ENCODE measurements at regions not wholly inside any gene's neighbourhood (a gene's known extent, or its start where the extent isn't known, plus 50 kb on each side); places are given as distances from the start of the nearest gene placed in this dataset.
"Not testable (repeated sequence)": the region's sequence is repeated elsewhere in the genome, so short reads cannot be mapped to it uniquely, and the experiment has no call there.

DNA sequence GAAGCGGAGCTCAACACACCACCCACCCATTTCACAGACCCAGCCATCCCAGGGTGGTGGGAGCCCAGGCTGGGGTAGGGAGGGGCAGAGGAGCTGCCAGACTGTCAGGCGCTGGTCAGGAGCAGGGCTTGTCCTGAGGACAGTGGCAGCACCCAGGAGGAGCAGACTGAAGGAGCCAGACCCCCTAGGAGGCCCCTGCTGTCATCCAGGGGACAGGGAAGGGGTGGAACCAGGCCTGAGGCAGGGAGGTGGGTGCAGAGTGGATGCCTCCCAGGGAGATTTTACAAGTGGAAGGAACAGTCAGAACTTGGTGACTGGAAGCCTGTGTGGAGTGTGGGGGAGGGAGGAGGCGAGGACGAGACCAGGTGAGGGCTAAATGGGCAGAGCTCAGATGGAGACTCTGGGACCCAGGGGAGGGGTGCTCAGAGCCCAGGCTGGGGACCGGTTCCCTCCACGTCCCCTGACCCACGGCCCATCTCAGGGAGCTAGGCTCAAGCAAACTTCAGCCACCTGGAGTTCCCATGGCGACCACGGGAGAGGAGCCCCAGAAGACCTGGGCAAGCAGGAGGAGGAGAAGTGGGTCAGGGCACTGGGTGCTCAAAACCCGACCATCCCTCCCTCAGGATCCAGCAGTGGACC lies 215.4 kb downstream of the TBC1D2B start:
- not testable (repeated sequence) for DNase-seq

DNA sequence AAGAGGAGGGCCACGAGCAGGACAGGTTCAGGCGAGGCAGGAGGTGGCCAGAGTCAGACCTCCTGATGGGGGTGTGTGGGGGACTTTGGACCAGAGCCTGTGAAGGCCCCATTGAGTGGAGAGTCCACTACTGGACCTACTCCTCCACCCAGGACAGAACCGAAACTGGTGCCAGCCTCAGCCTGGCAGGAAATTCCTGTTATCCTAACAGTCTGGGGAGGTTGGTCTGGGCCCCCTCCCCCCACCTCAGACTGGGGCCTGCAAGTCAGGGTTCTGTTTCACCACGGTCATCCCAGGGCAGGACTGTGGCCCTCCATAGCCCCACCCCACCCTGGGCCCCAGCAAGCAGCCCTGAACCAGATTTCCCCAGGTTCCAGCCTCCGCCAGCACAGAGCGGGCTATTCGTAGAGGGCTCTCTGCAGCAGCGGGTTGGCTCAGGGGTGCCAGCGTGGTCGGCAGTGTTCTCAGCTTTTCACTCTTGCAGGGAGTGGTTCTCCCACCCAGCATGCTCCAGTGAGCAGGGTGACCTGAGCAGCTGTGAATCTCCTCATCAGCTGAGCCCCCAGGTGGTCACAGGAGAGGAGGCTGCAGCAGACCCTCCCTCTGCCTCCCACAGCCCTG lies 217.3 kb downstream of the TBC1D2B start:
- no peak for DNase-seq

DNA sequence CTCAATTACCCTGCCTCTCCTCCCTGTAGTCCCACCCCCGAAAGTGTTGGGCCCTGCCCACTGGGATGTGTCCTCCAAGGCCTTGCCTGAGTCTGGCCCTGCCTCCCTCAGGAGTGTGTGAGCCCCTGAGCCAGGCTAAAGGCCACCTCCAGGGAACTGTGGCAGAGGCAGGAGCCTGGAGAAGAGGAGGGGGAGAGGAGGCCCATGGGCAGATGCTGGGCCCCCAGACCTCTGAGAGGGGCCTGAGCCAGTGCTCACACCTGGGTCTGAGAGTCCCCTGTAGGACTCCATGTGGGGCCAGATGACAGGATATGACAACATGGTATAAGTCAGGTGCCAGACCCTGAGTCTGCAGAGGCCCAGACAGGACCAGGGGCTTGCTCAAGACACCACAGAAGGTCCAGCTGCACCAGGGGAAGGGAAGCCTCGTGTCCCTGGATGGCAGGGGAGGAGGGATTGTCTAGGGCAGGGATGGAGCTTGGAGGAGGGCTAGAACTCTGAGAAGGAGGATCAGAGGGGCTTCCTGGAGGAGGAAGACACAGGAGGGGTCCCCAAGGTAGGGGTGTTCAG lies 217.9 kb downstream of the TBC1D2B start:
- DNase-seq: no peak

DNA sequence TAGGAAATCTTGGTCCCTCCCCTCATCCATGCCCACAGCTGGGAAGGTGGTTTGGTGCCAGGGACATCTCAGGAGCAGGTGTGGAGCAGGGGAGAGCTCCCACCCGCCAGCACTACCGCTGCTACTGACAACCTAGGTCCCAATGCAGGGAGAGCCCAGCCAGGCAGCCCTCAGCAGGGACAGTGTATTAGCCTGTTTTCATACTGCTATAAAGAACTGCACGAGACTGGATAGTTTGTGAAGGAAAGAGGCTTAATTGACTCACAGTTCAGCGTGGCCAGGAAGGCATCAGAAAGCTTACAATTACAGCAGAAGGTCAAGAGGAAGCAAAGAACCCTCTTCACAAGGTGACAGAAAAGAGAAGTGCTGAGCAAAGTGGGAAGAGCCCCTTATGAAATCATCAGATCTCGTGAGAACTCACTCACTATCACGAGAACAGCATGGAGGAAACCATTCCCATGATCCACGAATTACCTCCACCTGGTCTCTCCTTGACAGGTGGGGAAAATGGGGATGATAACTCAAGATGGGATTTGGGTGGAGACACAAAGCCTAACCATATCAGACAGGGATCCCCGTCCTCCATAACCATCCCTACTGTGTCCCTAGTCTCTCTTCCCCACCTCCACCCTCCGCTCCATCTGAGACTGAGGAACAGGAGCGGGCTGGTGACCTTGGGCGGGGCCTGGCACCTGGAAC lies 218.6 kb downstream of the TBC1D2B start:
- no peak for DNase-seq

DNA sequence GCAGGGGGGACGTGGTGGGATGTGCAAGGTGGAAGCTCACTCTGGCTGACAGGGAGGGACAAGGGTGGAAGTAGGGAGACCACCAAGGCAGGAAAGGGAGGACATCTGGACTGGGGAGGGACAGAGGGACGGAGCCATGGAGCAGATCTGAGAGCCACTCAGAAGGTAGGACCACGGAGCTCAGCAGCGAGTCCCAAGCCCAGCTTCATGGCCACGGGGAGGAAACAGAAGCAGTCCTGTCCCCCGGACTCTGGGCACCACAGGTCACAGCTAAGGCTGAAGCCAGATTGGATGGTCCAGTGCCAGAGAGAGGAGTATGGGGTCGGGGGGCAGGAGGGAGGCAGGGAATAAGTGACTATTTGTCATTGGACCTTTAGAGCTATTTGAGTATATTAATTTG lies 220.1 kb downstream of the TBC1D2B start:
- DNase-seq: no peak

DNA sequence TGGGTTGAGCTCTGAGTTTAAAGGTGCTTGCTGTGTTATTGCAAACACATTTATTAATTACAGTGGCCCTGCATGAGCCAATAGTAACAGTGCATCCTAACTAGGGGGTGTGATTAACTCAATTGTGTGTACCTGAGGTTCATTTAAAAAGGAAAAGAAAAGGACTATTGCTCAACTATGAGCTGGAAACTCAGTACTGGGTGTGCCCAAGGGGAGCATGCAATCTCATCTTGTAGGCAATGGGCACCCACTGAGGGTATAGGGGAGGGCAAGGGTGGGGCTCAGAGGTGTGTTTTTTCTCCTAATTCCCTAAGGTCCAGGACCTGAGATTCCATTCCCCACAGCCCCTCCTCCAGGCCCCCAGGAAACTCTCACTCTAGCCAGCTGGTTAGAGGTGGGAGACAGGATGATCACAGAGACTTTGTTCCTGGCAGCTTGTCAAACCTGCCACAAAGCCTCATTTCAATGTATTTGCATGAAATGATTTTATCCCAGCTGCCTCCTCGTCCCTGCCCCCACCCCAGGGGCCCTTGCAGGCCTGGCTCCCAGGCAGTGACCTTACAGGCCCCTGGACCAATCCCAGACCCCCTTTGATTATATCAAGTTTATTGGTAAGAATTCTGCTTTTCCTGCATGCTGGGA lies 220.7 kb downstream of the TBC1D2B start:
- DNase-seq: no peak

DNA sequence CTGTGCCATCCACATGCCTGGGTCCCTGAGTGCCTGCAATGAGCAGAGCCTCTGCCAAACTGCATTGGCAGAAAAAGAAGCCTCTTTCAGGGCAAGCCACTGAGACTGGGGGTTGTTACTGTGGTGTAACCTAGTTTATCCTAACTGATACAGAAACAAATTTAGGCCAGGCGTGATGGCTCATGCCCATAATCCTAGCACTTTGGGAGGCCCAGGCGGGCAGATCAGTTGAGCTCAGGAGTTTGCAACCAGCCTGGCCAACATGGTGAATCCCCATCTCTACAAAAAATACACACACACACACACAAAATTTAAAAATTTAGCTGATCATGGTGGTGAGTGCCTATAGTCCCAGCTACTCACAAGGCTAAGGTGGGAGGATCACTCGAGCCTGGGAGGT lies 221.6 kb downstream of the TBC1D2B start:
- no peak for DNase-seq

DNA sequence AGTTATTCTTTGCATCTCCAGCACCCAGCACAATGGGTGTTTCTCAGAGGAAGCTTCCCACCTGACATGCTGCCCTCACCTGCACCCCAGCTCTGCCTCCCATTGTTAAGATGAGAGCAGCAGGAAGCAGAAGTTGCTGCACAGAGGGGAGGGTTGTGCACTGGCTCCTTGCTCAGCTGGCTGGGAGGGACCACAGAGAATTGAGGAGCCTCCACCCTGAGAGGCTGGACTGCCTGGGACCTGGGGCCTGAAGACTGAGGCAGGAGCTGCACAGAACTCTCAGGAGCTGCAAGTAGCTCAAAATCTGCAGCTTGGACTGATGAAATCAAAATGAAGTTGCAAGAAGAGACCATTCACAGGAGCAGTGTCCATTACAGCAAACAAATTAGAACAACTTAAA lies 222.3 kb upstream of the LINGO1 start:
- DNase-seq: no peak

DNA sequence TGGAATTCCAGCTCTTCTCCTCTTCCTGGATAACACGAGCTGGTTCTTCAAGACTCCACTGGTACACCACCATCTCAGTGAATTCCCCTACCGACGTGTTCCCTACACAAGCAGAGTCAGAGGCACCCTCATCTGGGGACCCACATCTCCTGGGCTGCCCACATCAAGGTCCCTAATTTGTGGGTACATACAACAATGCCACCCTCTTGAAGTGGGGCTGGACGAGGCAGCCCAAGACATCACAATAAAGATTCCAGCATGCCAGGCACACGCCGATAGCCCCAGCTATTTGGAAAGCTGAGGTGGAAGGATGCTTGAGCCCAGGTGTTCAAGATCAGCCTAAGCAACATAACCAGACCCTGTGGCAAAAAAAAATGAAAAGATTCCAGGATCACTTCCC lies 221.2 kb upstream of the LINGO1 start:
- no peak for DNase-seq

DNA sequence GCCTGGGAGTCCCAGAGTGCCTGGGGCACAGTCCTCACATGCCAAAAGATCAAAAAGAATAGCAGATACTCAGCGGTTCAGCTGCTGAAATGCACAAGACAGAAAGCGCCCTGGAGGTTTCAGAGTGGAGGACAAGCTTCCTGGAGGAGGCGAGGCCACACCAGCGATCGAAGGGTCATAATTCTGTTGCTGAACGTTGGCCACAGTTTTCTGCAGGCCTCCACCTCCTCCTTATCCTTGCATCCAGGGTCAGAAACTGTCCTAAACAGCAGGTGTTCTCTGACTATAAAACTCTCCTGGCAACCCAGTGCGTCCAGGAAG lies 220.3 kb upstream of the LINGO1 start:
- no peak for DNase-seq

DNA sequence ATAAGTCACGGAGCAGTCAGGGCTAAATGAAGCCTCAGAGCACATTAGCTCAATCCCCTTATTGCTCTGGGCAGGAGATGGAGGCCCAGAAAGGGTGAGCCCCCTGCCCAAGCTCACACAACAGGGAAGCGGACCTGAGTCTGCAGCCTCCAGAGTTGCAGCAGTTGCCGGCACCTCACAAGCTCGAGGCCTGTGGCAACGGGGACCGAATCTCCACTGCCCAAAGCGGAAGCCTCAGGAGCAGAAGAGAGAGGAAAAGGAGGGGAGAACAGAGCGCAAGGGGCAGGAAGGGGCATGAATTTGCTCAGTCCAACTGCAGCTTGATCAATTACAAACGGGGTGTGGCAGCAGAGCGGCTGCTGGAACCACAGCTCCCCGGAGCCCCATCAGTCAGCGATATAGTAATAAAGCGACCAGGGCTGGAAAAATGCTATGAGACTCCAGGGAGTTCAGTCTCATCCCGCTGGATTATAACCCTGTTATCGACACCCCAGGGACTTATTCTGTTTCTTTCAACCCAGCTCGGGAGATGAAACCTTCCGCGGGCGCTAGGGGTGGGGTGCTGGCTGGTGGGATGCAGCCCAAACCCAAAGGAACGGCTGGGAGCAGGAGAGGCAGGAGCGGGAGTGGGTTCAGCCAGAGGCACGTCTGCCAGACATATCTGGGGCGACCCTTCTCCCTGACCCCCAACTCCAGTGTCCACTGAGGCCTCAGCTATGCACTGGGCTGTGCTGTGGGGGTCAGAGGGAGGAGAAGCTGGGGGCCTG lies 219.7 kb upstream of the LINGO1 start:
- DNase-seq: no peak

DNA sequence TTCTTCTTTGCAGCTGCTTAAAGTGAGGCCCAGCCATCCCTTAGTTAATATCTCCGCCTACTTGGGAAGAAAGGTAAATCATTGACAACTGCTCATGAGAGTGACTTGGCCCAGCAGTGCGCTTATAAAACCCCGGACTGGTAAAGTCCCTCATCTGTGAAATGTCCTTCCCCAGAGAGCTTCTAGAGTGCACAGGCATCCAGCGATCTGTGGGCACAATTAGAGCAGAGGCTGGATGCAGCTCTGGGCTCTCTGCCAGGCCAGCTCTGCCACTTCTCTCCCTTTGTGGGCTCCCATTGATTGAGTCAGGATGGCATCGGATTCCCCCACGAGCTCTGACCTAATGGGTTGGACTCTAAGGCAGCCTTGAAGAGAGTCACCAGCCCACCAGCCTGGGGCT lies 219.0 kb upstream of the LINGO1 start:
- DNase-seq: no peak

DNA sequence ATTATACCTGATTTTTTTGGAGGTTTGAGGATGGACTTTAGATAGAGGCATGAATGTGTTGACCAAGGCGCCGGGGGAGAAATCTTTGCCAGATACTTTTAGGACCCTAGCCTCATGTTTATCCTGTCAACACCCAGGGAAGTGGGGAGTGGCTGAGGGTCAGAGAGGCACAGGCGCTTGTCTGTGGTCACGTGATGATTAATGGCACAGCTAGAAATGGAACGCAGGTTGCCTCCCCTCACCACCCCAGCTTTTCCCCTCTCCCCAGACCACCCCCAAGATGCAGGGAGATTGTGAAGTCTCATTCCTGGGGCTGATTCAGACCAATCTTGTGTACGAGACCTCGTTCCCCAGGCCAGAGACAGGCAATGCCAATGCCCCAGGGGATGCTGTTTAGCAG lies 218.4 kb upstream of the LINGO1 start:
- DNase-seq: no peak

DNA sequence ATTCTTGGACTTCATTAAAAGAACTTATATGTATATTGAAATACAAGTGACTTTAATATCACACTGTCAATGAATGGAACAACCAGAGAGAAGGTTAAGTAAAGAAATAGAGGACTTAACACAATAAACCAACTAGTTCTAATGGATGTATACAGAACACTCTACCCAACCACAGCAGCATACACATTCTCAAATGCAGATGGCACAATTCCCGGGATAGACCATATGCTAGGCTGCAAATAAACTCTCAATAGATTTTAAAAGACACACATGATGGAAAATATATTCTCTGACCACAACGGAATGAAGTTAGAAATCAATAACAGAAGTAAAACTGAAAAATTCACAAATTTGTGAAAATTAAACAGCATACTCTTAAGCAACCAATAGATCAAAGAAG lies 214.3 kb upstream of the LINGO1 start:
- DNase-seq: no peak

DNA sequence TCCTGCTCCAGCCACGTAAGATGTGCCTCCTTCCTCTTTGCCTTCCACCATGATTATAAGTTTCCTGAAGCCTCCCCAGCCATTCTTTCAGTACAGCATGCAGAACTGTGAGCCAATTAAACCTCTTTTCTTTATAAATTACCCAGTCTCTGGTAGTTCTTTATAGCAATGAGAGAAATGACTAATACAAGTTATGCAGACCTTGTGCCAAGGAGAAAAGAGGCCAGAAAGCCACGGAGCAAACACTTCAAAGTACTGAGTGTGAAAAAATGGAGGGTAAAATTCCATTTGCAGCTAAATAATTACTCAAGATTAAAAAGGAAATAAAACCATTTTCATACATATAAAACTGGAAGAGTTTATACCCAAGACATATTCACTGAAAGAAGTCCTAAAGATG lies 213.6 kb upstream of the LINGO1 start:
- DNase-seq: no peak

DNA sequence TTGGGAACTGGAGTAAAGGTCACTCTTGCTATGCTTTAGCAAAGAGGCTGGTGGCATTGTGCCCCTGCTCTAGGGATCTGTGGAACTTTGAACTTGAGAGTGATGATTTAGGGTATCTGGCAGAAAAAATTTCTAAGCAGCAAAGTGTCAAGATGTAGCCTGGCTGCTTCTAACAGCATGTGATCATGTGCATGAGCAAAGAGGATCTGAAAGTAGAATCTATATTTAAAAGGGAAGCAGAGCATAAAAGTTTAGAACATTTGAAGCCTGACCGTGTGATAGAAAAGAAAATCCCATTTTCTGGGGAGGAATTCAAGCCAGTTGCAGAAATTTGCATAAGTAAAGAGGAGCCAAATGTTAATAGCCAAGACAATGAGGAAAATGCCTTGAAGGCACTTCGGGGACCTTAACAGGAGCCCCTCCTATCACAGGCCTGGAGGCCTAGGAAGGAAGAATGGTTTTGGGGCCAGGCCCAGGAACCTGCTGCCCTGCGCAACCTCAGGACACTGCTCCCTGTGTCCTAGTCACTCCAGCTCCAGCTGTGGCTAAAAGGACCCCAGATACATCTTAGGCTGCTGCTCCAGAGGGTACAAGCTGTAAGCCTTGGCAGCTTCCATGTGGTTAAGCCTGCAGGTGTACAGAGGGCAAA lies 212.2 kb upstream of the LINGO1 start:
- no peak for DNase-seq

DNA sequence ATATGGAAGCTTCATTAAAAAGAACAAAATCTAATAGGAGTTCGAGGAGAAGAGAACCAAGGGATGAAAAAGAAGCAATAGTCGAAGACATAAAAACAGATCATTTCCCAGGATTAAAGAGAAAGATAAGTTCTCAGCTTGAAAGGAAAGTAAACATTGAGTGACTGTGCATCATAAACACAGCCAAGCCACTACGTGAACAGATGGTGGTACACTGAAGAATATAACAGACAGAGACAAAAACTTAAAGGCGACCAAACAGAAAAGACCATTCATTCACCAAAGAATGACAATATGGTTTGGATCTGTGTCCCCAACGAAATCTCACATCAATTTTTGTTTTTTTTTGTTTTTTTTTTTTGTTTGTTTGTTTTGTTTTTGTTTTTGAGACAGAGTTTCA lies 210.8 kb upstream of the LINGO1 start:
- no peak for DNase-seq

DNA sequence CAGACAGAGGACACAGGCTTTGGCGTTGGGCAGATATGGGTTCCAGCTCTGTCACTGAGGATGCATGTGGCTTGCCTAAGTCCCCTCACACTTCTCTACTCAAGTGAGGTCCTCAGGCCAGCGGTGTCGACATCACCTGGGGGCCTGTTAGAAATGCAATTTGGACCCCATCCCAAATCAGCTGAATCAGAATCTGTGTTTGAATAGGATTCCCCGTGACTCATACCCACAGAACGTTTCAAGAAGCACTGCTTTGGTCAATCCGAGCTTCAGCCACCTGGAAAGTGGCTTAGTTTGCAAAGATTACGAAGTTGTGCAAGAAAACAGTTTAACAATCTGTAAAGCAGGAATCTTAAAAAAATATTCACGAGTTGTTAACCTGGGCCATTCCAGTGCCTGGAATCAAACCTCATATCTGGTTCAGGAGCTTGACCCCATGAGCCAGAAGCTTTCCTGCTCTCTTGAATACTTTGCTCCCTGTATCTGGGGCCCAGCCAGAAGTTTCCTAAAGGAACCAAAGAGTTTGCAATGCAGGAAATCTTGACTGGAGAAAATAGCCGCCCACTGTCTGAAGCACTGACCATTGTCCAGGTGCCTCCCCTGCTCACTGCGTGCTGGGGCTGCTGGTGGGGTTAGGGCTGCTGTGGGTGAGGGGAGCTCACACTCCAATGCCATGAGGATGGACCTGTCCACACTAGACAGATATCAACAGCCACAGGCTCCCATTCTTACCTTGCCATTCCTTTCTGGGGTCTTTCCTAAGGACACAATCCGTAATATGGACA lies 208.5 kb upstream of the LINGO1 start:
- DNase-seq: no peak

DNA sequence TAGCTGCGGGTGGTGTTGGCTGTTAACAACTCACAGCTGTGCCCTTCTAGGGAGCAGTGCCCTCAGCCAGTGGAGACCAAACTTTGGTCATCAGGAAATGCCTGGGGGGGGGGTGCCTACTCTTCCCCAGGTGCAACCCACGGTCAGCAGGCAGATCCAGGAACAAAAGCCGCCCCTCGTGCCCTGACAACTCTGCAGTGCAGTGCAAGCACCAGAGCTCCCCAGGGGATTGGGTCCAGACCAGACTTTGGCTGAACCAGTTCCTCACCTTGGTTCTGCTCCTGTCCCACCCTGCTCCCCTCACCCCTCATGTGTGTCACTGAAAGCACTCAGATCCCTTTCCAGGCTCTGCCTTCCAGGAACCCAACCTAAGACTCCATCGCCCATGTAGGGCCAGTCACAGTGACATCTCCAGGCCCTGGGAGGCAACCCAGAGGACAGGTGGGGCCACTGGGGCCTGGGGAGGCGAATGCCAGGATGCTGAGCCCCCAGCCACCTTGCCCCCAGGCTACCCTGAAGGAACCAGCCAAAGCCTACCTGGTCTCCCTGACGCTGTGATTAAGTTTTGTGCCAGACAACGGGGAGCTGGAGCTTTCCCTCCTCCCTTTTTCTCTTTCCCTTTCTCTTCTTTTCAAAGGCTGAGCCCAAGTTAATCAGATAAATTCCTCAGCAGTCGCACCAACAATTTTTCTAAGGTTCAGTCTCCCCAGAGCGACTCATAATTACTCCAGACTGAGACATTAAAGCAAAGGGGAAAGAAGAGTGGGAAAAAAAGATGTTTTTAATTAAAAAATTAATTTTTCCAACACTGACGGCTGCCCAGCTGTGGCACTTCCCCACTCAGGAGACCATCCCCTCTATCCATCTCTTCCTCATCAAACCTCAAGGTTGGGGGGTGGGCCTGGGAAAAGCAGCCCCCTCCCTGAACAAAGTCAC lies 207.5 kb upstream of the LINGO1 start:
- no peak for DNase-seq

DNA sequence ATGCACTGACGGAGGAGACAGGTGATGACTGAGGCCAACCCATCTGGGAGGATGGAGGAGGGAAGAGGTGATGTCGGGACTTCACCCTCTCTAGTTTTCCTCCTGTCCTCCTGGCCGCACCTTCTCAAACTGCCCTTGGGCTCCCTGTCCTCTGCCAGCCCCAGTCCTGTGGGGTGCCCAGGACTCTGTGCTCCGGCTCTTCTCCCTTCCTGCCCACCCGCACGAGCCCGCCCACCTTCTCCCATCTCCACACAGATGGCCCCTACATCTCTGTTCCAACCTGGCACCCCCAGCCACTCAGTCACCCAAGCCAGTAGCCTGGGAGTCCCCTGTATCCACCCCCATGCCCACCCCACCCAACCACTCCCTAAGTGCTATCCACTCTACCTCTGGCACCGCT lies 206.7 kb upstream of the LINGO1 start:
- DNase-seq: no peak

DNA sequence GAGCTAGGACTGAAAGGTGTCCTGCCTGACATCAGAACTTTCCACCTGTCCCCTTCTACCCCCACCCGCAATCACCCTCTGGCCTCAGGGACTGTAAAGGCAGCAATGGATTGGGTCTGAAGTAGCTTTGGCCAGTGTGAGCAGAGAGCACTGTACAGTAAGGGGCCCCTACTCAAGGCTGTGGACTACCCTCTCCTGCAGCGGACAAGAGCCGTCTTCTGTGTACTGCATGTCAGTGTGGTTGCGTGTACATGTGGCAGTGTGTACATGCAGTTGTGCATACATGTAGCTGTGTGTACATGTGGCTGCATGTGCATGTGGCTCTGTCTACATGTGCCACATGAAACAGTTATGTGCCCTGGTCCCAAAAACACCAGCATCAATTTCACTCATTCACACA lies 205.9 kb upstream of the LINGO1 start:
- no peak for DNase-seq

All from CD4-positive, alpha-beta T cell treated with Interleukin-17A for 1 hour (primary cell).